ENCODE measurements at regions not wholly inside any gene's neighbourhood (a gene's known extent, or its start where the extent isn't known, plus 50 kb on each side); places are given as distances from the start of the nearest gene placed in this dataset.

DNA sequence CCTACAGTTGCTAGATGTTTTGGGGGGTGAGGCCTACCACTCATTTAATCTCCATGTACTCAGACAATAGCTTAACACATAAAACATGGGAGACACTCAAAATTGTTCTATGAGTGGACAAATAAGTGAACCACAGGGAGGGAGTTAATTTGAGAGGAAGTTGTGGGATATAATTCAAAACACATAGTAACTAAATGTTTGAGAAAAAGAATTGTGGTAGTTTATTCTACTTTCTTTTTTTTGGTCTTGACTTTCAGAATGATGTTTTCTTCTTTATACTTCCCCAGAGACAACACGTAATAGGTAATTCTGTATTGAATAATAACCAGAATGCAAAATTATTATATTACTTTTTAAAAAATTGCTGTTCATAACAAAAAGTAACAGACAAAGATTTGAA is 453.8 kb downstream of the RFPL4B start:
- TF ChIP-seq, protein P1, sequence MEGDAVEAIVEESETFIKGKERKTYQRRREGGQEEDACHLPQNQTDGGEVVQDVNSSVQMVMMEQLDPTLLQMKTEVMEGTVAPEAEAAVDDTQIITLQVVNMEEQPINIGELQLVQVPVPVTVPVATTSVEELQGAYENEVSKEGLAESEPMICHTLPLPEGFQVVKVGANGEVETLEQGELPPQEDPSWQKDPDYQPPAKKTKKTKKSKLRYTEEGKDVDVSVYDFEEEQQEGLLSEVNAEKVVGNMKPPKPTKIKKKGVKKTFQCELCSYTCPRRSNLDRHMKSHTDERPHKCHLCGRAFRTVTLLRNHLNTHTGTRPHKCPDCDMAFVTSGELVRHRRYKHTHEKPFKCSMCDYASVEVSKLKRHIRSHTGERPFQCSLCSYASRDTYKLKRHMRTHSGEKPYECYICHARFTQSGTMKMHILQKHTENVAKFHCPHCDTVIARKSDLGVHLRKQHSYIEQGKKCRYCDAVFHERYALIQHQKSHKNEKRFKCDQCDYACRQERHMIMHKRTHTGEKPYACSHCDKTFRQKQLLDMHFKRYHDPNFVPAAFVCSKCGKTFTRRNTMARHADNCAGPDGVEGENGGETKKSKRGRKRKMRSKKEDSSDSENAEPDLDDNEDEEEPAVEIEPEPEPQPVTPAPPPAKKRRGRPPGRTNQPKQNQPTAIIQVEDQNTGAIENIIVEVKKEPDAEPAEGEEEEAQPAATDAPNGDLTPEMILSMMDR (IDR thresholded peaks at IDR 0.05), result no peak
- TF ChIP-seq EP300 (IDR thresholded peaks at IDR 0.05), result no peak
- TF ChIP-seq POLR2A (IDR thresholded peaks at IDR 0.05), result no peak
